HG02571 (cell line): ENCODE measurements at regions not wholly inside any gene's neighbourhood (a gene's known extent, or its start where the extent isn't known, plus 50 kb on each side); places are given as distances from the start of the nearest gene placed in this dataset.
"Not testable (repeated sequence)": the region's sequence is repeated elsewhere in the genome, so short reads cannot be mapped to it uniquely, and the experiment has no call there.

Source experiments
- ATAC-seq: cut with Tn5 transposase; IDR thresholded peaks from one replicate; pipeline ENCODE4 v1.9.1; 2021; ENCODE audit warnings: mild to moderate bottlenecking, moderate library complexity; ENCODE audit not compliant: unreplicated experiment

DNA sequence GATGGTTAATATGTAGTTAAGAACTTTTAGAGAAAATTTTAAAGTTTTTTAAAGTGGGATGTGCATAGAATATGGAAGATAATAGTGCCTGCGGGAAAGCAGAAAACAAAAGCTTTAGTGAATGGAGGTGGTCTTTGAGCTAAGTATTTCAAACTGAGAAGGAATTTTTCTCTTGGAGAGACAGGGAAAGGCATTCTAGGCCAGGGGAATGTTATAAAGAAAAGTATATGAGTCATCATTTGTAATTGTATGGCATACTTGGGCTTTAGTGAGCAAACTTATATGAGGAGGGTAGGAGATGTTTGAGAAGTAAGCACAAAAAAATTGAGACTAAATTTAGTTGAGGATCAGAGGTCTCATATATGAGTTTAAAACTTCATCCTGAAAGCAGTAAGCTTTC lies 467.0 kb downstream of the PPARGC1A start:
- no peak for ATAC-seq

DNA sequence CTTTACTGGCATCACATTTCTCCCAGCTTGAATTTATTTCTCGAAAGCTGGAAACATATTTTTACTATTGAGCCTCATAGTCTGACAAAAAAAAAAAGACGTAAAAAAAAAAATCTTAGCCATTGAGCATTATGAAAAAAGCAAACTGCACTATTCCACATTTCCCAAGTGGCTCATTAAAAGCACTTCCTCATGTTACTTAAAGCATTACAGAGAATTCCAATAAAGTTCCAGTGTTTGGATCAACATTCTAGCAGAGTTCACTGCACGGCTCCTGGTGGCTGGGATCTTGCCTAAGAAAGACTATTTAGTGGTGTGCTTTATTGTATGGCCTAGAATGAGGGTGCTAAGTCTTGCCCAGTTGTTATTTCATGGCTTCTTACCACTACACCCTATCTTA lies 476.2 kb downstream of the PPARGC1A start:
- ATAC-seq = no peak

DNA sequence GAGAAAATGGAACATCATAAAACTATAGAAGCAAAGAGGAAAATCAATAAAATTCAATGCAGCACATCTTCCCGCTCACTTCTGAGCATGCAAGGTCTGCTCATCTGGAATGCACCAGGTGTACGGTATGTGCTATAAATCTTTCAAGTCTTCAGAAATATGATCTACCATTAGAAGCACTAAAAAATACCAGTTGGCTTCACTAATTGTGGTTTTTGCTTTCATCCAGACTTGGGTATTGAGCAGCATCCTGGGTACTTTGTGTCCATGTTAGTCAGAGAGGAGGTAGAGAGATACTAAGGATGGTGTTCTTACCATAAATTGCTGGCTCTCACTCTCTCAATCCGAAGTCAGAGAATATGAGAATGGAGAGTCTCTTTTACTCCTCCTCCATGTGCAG lies 477.1 kb downstream of the PPARGC1A start:
- ATAC-seq = no peak

DNA sequence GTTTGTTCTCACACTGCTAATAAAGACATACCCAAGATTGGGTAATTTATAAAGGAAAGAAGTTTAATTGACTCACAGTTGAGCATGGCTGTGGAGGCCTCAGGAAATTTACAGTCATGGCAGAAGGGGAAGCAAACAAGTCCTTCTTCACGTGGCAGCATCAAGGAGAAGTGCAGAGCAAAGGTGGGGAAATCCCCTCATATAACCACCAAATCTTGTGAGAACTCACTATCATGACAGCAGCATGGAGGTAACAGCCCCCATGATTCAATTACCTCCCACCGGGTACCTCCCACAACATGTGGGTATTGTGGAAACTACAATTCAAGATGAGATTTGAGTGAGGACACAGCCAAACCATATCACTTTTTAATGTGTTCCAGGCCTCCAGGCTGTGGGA lies 480.9 kb downstream of the PPARGC1A start:
- ATAC-seq = not testable (repeated sequence)

DNA sequence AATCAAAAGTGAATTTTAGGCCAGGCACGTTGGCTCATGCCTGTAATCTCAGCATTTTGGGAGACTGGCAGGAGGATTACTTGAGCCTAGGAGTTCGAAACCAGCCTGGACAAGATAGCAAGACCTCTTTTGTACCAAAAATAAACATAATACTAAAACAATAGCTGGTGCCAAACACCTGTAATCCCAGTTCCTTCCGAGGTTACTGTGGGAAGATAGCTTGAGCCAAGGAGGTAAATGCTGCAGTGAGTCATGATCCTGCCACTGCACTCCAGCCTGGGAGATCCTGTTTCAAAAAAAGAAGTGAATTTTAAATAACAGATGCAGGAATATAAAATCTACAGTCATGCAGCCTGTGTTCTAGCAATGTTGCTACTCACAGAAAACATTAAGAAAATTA lies 488.3 kb downstream of the PPARGC1A start:
- ATAC-seq = no peak

DNA sequence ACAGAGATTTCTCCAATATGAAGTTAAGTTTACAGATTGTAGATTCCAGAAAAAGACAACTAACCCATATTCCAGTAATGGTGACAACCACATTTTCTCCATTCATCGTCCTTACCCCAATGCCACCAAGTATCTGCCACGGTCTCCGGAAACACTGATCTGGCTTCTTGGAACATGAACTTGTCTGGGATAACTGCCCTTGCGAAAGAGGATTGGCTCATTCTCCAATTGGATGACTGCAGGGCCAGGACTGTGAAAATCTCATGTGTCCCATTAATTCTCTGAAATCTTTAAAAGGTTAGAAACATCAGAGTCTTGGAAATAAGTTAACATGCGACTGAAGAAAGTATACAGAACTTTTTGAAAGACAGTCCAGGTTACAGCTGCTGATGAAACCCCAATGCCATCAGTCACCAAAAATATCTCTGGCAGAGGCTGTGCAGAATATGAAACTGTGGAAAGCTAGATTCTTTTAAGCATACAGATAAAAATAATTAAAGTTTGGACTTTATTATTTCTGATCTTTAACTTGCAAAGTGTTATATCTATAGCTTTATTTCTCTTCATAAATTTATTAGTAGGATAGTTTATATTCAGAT lies 496.9 kb downstream of the PPARGC1A start:
- ATAC-seq = no peak

DNA sequence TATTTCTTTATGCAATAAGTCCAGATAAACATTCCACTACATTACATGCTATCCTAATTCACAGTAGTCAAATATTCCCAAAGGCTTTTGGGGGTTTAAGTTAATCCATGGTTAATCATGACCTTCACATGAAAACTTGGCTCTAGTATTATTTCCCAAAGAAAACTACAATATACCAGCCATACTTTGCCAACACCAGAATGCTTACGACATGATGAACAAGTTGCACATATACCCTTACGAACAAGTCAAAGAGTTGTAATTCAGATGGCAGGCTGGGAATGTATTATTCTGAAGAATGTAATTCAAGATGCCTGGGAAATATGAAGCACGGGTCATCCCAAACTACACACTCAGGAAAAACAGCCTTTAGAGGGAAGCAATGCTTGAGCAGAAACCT lies 499.6 kb downstream of the PPARGC1A start:
- ATAC-seq = no peak

DNA sequence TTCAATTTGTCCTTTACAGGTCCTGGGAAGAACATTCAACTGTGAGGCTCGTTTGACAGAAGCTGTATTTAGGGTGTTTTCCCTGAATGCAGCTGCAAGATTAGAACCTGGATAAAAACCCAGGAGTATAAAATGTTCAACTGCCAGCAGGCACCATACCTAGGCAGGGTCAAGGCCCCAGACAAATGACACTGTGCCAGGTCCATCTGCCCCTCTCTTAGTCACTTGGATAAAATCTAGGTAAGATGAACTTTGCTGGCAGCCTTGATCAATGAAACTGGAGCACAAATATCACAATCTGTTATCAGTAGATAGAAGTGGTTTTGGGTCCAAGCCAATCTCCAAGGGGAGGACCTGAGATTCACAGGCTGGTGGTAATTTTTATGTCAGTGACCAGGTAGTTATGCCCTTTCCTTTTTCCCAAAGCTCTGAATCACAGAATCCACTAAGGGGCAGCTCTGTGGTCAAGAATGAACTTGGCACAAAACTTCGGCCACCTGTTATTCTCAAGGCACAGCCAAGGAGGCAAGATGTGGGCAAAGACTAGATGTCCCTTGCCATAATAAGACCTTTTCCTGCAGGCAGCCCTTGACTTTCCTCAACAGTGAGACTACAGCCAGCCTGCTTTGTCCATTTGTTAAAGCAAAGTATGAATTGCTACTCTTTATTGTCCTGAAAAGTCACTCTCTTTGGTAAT lies 501.0 kb downstream of the PPARGC1A start:
- ATAC-seq = no peak

DNA sequence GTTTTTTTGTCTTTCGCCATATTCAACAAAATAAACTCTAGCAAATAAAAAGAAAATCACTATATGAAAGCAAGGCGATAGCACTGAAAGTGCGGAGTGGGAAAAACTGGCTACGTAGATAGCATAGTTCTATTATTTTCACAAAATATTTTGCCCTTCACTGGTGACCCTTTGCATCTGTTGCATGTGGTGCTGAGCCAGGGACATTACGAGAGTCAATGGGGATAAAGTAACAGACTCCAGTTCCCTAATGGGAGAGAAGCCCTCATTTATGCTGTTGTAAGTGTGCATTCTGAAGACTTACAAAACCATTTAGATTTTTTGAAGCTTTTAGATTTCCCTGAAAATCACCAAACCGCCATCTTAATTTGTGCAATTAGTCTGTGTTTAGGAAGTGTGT lies 501.6 kb downstream of the PPARGC1A start:
- no peak for ATAC-seq

DNA sequence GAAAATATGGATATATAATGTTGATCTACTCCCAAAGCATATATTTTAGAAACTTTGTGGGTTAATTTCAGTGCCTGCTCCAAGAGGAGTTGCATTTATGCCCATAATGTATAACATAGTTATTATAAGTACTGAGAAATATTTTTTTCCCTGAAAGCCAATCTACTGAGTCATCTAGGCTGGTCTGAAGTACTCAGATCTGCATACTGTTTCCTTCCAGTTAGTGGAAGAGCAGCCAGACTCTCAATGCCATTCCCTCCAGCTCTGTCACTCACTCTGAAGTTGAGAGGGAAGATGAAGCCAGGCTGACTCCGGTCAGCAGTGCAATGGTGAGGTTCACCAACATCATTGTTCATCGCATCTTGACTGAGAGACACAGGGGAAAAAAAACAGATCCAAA lies 505.1 kb downstream of the PPARGC1A start:
- ATAC-seq = no peak

DNA sequence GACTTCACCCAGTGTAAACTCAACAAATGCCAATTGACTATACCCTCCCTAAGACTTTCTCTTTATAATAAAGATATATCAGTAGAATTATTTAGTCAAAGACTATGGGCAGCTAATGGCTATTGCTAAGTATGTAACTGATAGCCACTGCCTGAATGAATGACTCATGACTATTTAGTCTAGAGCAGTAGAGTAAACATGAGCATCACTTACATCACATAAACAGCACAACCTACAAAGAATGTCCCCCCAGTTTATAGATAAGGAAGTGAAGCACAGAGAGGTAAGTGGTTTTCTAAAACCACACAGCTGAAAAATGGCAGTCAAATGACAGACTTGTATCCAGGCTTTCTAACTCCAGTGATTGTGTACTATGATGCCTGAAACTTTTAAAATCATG lies 507.0 kb downstream of the PPARGC1A start:
- ATAC-seq = no peak

DNA sequence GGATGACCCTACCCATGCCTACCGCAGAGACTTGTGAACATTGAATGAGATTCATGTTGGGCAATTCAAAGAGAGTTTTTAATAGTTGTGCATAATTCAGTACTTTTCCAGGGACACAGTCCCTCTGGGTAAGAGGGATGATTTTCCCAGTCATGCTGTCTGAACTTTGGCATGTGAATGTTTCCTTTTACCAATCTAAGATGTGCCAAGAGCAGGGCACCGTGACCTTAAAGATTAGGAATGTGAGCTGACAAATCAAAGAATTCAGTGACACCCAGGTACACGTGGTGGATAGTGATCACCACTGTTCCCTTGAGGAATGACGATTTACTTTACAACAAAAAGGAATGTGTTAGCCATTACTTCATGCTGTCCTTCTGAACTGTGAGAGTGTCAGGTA lies 515.6 kb downstream of the PPARGC1A start:
- no peak for ATAC-seq

DNA sequence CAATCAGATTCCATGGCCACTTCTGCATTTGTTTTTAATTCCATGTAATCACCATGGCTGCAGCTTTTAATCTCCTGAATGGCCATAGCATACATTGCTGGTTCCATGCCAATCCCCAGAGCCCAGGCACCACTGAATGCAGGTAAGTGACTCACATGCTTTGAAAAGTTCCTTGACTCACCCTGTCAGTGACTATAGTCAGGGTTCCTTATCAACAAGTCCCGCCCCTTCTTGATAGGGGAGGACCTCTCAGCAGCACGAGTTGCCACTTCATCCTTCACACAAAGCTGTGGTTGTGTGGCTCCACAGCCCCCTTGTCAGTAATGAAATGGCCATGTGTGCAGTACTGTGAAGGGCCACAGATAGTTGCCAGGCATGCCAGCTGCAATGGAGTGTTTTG lies 516.6 kb downstream of the PPARGC1A start:
- no peak for ATAC-seq

DNA sequence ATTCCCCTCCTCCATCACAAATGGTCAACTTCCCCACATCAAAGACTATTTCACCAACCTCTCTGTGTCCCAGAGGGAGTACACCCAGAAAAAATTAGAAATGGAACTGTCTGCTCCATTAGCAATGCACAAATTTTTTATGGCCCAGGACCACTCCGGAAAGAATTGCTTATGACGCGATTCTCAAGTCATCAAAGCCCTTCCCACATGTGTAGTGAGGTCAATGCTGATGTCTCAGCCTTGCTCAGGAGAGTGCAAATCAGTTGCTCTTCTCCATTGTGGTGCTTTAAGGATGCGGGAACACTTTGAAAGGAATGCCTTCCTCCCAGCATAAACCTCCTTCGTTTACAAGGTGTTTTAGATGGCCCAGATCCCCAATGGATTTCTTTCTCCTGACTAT lies 518.3 kb downstream of the PPARGC1A start:
- ATAC-seq = no peak

DNA sequence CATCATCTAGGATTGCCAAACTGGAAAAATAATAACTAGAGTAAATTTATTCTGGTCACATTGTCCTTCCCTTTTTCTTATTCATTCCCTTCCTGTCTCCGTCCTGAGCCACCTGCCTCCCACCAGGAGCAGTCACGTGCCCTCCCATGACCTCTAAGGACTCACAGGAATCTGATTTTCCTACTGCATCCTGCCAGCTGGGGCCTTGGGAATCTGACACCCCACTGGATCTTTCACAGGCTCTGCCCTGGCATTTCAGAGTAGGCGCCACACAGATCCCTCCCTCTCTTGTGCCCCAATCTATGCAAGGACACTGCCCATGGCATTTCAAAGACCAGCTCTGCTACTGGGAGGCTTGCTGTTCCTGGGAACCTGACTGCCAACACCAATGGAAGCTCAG lies 520.5 kb downstream of the PPARGC1A start:
- ATAC-seq = no peak

DNA sequence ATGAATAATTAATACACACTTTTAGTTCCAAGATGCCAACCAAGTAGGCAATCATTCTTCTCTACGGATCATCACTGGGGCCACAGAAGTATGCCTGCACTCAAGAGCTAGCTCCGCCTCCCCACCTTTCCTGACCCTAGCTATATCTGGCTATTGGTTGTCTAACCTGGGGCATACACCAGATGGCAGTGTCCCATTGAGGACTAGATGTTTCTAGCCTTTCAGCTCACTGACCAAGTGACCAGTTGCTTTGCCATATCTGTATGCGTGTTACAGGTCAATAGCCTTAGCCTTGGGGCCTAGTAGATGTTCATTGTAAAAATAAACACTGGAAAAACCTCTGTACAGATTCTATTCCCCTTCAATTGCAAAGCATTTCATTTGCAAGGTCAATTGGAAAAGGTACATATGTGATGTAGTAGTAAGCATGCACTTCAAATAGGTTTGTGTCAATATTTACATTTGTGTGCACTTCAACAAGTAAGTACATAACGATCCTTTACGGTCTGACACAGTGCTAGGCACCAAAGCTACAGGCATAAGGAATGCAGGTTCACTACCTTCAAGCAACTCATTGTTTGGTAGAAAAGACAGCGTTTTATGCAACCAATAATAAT lies 521.7 kb downstream of the PPARGC1A start:
- no peak for ATAC-seq

DNA sequence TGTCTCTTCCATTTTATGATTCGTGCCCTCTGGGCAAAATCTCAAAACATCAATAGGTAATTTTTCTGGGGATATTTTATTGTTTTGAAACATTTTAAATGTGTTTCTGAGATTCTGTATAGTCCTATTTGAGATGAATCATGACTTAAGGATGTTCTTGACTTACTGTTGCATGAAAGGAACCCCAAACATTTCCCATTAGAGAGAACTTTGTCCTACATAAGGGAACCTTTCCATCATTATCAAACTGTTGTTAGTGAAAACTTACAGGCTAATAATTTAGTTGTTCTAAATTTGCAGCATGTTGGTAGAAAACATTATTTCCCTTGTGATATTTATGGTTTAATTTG lies 523.3 kb downstream of the PPARGC1A start:
- no peak for ATAC-seq

DNA sequence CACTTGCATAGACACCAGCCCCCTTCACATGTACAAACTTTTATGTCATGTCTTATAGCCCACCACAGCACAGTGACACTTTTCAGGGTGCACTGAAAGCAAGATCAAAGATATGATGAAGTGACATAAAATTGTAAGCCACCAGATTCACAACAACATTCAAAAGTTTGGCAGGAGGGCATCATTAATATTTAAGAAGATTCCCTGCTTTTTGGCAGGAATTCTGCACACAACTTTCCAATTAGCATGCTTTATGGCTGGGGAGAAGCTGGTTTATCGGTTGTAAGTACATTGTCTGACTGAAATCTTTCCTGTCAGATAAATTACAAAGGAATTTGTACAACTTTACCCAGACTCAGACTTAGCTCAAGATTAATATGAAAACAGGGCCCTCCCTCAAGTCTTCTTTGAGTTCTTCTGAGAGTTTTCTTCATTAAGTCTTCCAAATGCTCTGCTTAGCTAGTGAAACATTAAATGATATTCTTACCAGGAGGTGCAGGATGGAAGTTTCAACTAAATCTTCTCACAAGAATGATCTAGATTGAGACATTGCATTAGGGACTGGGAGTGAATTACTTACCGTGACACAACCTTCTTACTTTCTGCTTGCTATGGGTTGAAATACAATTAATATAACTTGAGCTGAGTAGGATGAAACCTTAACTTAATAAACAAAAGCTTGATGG lies 523.8 kb downstream of the PPARGC1A start:
- no peak for ATAC-seq

DNA sequence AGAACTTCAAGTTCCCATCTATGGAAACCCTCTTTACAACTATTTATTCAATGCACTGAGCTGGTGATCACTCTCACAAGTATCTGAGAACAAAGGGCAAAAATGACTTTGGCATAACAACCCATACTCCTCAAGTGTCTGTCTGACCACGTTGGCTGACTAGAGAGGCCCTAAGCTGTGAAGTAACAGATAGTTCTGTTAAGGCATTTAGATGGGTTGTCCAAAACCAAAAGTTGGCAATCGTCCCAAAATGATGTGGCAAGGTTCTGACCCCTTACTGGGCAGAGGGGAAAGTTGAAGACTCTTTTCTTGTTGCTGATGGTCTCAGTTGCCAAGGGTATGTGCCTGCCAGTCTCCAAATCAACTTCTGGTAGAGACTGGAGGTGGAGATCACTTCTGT lies 524.8 kb downstream of the PPARGC1A start:
- ATAC-seq = no peak

DNA sequence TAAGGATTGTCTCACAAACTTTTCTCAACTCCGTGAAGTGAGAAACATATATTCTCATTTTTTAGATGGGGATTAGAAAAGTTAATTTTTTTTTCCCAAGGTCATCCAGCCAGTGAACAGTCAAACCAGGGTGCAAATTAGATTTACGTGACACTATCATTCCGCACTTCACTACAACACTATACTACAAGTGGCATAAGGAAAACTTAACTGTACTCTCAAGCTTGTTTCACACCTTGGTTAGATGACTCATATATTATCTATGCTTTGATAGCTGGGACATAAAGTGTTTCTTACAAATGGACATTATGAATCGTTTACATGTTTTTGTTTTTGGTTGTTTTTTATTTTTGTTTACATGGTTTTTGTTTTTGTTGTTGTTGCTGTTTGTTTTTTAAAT lies 525.7 kb downstream of the PPARGC1A start:
- no peak for ATAC-seq

DNA sequence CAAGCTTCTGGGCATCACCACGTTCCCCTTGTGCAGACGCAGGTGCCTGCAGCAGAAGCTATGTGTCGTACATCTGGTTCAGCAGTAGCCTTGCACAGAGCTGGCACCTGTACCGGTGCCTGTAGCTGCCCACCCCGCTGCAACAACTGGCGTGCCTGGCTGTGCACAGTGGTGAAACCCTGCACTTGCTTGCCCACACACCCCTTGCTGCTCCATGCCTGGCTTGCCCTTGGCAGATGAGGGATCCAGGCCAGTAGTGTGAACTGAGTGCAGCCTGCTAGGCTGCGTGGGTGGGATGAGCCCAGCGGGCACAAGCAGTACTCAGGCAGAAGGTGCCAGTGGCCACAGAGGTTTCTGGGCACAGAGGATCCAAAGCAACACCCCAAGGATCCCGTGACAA lies 528.4 kb downstream of the PPARGC1A start:
- ATAC-seq = no peak

DNA sequence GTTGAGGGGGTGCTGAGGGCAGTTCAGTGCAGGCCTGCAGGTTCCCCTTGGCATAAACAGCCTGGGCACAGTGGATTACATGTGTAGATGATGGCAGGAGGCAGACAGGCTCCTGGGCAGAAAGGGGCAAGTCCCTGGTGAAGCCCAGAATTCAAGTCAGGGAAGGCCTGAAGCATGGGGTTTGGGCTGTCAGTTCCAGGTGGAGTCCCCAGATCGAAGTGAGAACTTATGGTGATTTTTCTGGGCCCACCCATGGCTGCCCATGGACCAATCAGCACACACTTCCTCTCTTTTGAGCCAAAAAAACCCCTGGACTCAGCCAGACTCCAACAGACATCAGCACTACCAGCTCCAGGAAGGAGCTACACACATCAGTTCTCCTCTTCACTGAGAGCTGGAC lies 529.1 kb downstream of the PPARGC1A start:
- ATAC-seq = no peak
